Ecto neural progenitor cell (in vitro differentiated cells): ENCODE measurements at regions not wholly inside any gene's neighbourhood (a gene's known extent, or its start where the extent isn't known, plus 50 kb on each side); places are given as distances from the start of the nearest gene placed in this dataset.

Experiments used
- DNase-seq: peaks from one replicate; pipeline ENCODE4 v3.0.0-alpha.2; 2018; ENCODE audit warnings: low spot score

DNA sequence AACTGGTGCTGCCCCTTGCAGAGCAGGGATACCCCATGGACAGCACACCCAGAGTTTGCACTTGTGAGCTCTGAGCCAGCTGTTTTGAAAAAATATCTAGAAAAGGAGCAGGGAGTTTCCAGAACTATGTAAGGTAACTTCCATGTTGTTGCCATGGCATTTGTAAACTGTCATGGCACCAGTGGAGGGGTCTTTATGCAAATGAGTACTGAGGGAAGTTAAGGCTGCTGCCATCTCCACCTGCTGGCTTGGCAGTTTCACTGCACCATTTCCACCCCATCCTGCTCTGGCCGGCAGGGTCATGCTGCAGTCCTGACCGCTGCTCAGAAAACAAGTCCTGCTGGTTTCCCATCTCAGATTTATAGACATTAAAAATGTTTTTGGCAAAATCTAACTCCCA is 52.3 kb upstream of the SNTG2 start:
- DNase-seq, result peak; percentile 58

DNA sequence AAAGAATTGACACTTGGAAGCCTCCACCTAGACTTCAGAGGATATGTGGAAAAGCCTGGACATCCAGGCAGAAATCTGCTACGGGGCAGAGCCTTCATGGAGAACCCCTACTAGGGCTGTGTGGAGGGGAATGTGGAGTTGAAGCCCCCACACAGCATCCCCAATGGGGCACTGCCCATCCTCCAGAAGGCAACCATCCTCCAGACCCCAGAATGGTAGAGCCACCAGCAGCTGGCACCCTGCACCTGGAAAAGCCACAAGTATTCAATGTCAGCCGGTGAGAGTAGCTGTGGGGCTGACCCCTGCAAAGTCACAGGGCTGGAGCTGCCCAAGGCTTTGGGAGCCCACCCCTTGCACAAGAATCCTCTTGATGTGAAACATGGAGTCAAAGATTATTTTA is 53.6 kb upstream of the SNTG2 start:
- DNase-seq, result no peak

DNA sequence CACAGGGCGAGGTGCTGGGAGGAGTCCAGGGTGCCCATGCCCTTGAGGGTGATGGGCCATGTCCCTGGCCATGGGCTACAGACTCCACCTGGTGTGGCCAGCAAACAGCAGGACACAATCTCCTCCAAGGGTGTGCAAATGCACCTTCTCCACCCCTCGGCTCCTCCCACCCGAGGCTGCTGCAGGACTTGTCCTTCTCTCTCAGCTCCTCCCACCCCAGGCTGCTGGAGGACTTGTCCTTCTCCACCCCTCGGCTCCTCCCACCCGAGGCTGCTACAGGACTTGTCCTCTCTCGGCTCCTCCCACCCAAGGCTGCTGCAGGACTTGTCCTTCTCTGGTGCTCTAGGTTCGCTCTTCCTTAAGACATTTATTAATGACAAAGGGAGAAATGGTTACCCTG is 57.3 kb upstream of the SNTG2 start:
- peak; percentile 71 for DNase-seq

GRCh38 chr2:892892-893291 is 57.8 kb upstream of the SNTG2 start:
- no peak for DNase-seq

DNA sequence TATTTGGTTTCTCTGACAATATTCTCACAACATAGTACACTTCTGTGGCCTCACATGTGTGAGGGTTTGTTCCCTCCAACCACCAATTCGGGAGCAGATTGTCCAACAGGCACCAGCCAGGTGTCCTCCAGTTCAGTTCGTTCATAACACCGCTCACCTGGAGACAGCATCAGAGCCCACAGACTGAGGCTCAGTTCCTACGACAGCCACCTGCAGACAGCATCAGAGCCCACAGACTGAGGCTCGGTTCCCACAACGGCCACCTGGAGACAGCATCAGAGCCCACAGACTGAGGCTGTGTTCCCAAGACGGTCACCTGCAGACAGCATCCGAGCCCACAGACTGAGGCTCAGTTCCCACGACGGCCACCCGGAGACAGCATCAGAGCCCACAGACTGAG is 58.2 kb upstream of the SNTG2 start:
- no peak for DNase-seq

DNA sequence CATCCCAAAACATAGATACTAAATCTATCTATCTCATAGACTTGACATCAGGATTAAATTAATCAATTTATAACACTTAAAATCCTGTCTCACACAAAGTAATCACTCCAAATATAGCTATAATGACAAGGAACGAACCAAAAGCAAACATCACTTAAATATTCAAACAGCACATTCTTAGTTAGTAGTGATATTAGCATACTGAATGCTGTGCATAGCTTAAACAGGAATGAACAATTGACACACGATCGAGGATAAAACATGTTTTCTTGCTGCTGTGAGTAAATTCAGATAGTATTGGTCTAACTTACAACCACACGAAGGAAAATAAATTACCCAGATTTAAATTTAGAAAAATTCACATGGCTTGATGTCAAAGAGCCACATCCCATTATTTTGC is 58.9 kb upstream of the SNTG2 start:
- no peak for DNase-seq

DNA sequence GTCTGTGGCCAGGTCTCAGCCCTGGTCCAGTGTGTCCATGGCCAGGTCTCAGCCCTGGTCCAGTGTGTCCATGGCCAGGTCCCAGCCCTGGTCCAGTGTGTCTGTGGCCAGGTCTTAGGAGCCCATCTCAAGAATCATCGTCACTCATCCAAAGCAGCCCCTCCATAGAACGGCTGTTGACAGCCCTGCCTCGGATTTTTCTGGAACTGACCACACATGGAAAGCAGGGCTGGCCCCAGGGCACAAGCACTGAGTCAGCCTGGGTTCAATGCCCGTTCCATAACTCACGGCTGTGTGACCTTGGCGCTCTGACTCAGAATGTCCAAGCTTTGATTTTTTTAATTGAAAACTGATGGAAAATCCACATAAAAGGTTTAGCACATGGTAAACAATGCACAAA is 59.9 kb upstream of the SNTG2 start:
- DNase-seq, result no peak

GRCh38 chr2:890214-890613 is 60.4 kb upstream of the SNTG2 start:
- DNase-seq, result no peak

GRCh38 chr2:888906-889566 is 61.6 kb upstream of the SNTG2 start:
- DNase-seq, result peak; percentile 36

DNA sequence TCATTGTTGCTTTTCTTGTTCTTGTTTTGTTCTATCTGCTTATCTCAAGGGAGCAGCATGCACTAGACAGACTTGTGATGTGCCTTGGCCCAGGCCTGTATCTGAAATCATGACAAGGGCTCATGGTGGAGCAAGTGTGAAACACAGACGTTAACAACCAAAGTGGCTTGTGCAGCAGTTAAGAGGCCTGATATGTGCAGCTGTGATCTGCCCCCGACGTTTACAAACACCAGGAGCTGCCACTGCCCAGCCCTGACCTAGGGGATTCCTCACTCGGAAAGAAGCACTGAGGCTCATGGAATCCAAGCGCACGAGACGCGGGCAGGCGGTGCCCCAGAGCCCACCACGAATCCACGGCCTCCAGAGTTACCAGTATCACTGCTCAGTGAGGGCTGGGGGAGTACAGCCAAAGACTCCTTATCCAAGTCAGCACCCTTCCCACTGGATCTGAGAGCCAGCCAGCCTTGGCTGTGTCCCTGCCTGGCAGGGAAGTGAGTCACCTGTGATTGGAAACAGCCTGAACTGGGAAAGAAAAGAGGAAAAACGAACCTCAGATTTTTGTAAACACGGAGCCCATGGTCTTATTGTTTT is 62.3 kb upstream of the SNTG2 start:
- peak; percentile 36 for DNase-seq

DNA sequence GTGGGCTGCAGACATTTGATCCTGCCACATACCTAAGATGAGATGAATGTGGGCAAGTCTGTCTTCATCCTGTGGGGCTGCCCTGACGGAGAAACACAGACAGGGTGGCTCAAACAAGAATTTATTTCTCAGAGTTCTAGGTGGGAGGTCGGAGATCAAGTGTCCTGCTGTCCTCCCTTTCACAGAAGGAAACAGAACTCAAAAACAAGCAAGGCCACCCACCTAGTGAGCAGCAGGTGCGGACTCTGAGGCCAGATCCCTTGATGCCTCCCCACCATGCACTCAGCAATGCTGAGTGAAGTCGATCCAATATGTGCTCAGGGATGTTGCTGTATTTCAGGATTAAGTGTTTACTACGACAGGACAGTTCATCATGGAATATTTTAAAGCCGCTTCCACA is 63.0 kb upstream of the SNTG2 start:
- DNase-seq, result peak; percentile 49

GRCh38 chr2:886072-887022 is 64.3 kb upstream of the SNTG2 start:
- DNase-seq, result no peak

GRCh38 chr2:885230-886071 is 65.2 kb upstream of the SNTG2 start:
- DNase-seq, result peak; percentile 32

DNA sequence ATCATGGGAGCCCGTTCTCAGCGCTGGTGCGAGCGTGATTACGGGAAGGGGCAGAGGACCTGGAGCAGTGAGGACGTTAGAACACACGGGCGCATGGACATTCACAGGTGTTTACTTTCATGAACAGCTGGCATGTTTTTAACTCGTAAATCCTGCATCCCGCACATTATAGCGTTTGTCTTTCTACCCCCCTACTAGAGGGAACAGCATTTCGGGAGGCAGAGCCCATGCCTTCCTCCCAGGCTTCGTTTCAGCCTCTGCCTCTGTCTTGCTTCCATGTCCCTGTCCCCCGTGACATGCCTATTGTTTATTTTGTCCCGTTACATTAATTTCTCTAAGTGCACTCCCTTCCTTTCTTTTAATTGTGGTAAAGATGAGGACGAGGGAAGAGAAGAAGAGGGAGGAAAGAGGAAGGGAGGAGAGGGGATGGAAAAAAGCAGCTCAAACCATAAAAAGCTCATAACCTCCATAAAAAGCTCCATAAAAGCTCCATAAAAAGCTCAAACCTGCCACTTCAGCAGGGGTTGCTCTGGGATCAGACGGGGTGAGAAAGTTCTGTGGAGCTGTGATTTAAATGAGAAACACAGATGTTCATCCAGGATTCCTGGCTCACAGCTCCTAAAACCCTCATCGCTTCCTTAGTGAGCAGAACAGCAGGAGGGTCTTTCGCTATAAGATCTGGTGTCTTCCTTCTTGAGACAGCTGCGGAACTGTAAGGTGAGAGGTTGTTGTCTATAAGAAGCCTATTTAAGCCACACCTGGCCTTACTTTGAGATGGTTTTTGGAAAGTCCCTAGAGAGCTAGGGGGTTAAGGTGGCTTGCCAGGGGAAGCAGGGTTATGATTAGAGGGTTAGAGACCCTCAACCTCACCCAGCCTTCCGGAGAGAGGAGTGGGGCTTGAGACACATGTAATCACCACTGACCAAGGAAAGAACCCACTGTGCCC is 66.6 kb upstream of the SNTG2 start:
- no peak for DNase-seq

- DNase-seq, result no peak
These were observed 67.3 kb upstream of the SNTG2 start for GRCh38 chr2:883260-883802.

GRCh38 chr2:881204-881918 is 69.3 kb upstream of the SNTG2 start:
- no peak for DNase-seq

- no peak for DNase-seq
These were observed 70.3 kb upstream of the SNTG2 start for GRCh38 chr2:880201-880970.

GRCh38 chr2:879540-879939 is 71.1 kb upstream of the SNTG2 start:
- no peak for DNase-seq

DNA sequence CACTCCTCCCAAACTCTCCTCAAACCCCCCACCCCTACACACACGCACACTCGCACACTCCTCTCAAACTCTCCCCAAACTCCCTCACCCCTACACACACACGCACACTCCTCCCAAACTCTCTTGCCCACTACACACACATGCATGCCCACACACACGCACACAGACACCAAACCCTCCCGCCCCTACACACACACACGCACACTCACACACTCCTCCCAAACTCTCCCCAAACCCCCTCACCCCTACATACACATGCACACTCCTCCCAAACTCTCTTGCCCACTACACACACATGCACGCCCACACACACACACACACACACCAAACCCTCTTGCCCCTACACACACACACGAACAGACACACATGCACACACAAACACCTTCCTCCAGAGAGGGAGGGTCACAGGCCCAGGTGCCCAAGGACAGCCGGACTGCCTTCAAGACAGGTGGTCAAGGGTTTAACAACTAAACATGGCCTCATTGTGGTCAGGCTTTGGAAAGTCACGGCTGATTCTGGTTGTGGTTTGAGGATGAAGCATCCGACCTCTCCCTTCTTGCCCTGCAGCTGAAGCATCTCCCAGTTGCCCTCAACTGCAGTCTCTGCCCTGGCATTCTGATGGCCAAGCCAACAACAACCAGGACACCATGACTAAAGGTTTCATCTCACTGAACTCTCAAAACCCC is 72.3 kb upstream of the SNTG2 start:
- peak; percentile 36 for DNase-seq
